NOMO-1 treated with dmso at 0.1 percent for 144 hours (cell line): ENCODE measurements at regions not wholly inside any gene's neighbourhood (a gene's known extent, or its start where the extent isn't known, plus 50 kb on each side); places are given as distances from the start of the nearest gene placed in this dataset.
A peak's percentile ranks its signal among the peaks of the same experiment; 100 is the strongest.

Experiments
- DNase-seq: peaks from one replicate; lab custom pipeline; 2025; ENCODE audit not compliant: unreplicated experiment; lab: John Stamatoyannopoulos, UW

- DNase-seq, result no peak
Measured at GRCh38 chr2:172153156-172153555, 50.5 kb upstream of the DLX2 start.

GRCh38 chr2:172153757-172154156 is 51.1 kb upstream of the DLX2 start:
- no peak for DNase-seq

DNA sequence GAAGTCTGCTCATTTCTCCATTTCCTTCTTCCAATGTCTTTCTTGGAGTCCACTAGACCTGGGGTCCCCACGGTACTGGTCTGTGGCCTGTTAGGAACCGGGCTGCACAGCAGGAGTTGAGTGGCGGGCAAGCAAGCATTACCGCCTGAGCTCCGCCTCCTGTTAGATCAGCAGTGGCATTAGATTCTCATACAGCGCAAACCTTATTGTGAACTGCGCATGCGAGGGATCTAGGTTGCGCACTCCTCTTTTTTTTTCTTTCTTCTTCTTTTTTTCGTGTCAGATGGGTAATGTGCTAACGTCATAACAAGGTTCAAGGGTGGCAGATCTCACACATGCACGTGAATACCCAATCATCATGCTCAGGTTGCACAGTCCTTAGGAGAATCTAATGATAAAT is 53.1 kb upstream of the DLX2 start:
- DNase-seq, result no peak

DNA sequence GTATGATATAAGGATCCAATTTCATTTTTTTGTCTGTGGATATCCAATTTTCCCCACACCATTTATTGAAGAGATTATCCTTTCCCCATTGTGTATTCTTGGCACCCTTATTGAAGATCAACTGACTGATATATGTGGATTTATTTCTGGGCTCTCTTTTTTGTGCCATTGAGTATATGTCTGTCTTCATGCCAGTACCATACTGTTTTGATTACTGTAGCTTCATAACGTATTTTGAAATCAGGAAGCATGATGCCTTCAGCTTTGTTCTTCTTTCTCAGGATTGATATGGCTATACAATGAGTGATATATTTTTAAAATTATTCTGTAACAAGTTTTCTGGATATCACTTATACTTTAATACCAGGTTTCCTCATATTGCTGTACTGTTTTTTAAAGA is 58.1 kb upstream of the DLX2 start:
- no peak for DNase-seq

DNA sequence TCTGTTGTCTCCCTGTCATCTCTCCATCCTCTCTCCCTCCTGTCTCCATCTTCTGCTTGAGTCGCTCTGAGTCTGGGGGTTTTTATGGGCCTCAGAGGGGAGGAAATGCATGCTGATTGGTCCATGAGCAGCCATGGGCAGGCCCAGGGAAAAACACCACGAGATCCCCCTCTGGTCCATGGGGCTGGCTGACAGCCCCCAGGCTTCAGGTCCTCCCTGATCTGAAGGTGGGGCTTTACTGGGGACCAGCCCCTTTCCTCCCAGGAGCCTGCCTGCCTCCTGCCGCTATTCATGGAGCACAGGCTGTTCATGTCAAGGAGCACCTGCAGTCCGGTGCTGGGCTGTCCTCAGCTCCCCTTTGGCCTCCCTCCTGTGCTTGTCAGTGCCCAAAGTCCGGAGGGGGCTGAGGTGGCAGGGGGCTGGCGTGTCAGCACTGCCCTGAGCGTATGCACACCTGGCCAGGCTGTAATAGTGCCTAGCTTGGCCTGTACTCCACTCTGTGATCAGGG is 59.6 kb upstream of the DLX2 start:
- DNase-seq, result no peak

DNA sequence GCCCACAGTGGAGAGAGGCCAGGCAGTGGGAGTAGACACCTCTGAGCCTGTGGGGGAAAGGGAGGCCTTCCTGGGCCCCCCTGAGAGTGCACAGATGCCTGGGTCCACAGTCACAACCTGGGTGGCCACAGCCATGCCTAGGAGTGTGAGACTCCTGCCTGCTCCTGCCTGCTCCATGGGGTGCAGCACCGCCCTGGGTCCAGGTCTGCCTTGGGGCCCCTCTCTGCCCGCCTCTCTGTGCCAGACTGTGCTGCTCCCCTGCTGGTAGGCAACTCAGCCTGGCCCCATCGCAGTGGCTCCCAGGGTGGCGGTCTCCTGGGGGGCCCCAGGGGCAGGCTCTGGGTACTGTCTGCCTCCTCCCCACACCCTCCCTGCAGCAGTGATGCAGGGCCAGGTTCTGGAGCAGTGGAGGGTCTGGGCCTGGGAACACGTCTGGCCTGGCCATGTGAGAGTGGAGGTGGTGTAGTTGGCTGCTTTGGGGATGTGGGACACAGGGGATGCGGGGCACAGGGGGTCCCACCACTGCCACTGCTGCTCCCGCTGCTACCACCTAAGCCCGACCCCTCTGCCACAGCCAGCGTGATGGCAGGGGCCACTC is 60.1 kb upstream of the DLX2 start:
- no peak for DNase-seq

DNA sequence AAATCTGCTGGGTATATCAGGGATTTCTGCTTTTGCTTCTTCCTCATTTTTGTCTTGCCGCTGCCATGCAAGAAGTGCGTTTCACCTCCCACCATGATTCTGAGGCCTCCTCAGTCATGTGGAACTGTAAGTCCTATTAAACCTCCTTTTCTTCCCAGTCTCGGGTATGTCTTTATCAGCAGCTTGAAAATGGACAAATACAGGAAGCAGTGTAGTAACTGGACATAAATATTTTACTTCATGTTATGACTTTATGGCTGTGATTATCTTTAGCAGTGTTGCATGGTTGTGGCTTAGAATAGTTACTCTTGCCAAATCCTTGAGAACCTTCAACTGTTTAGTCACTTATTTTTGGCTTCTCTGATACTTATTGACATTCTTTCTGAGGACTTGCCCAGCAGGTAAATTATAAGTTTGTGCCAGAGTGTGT is 66.2 kb upstream of the DLX2 start:
- DNase-seq, result peak; percentile 83

DNA sequence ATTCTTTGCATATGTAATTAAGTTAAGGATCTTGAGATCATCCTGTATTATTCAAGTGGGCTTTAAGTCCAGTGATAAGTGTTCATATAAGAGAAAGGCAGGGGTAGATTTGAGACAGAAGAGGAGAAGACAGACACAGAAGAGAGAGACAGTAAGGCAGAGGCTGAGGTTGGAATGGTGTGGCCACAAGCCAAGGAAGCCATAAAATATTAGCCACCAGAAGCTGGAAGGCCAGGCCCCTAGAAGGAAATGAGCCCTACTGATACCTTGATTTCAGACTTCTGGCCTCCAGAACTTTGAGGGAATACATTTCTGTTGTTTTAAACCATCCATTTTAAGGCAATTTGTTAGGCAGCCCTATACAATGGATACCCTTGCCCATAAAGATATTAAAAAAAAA is 66.9 kb upstream of the DLX2 start:
- no peak for DNase-seq

DNA sequence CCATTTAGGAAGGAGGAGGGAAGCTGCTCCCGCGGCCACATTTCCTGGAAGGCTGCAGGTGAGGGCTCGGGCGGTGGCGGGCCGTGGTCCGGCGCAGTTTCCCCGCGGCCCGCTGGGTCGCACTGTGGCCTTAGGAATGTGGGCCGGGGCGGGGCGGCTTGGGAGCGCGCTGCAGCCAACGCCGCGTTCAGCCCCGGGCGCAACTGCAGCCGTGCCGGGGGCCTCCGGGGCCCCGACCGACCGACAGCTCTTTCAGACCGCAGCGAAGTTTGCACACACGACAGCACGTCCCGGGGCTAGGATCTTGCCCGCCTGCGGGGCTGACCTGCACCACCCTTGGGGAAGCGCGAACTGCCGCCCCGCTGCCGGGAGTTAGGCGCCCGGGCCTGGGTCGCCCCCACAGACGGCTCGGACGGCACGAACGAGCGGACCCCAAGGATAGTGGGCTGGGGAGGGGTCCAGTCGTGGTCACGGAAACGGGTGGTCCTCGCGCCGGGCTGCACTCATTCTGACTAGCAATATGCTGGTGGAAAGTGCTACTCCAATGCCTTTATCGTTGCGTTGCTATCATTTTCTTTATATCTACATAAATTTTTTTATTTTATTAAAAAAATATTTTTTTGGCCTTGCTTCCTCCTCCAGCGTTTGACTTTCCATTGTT is 69.9 kb upstream of the DLX2 start:
- peak; percentile 62 for DNase-seq

DNA sequence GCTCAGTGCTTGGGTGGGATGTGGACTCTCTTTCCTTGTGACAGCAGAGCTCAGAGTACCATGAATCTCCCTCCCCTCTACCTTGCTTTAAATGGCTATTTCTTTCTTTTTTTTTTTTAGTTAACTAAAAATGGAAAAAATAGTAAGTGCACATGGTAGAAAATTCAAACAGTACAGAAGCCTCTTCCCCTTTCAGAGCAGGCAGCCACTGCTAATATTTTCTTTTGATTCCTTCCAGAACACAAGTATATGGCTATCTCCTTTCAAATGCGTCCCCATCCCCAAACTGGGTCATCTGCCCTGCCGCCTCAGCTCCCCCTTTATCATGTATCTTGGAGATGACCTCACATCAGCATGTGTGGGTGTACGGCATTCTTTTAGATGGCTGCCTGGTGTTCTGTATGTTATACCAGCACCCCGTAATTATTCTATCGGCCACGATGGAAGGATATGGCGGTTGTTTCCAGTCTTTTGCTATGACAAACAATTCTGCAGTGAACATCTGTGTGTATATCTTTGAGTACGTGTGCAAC is 70.5 kb upstream of the DLX2 start:
- DNase-seq, result no peak

GRCh38 chr2:172177581-172177980 is 74.9 kb upstream of the DLX2 start:
- DNase-seq, result no peak

DNA sequence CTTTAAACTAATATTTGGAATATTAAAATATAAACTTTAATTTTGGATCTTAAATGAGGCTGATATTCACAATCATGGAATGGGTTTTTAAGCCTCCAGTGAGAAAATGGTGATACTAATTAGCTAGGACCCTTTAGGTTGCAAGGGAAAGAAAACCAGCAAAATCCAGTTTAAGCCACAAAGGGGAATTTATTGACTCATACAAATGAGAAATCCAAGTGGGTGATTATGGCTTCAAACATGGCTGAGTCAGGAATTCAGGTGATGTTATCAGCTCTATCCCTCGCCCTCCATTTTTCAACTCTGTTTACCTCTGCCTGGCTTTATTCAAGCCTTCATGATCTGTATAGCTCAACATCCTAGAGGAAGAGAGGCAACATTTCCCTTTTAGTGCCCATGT is 75.3 kb upstream of the DLX2 start:
- DNase-seq, result no peak

- DNase-seq, result no peak
Measured at GRCh38 chr2:172179045-172179701, 76.5 kb upstream of the DLX2 start.

DNA sequence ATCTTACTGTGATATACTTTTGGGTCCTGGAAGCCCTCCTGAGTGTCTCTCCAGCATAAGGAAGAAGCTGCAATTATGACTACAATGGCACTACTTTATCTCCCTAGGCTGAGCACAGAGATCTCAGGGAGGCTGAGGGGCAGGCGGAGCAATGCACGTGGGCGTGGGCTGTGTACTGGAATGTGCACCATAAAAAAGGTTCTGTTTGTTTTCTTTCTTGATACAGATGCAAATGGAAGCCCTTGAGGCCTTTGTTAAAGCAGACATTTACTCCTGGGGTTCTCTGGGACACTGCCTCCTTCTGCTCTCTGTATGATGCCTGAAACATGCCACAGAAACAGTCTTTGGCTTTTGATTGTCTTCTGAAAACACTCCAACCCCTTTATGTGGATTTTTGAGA is 79.1 kb upstream of the DLX2 start:
- DNase-seq, result no peak

GRCh38 chr2:172182624-172183023 is 79.9 kb upstream of the DLX2 start:
- DNase-seq, result no peak

GRCh38 chr2:172193331-172194089 is 90.8 kb upstream of the DLX2 start:
- DNase-seq, result no peak

- DNase-seq, result no peak
Measured at GRCh38 chr2:172195836-172196376, 93.2 kb upstream of the DLX2 start.

DNA sequence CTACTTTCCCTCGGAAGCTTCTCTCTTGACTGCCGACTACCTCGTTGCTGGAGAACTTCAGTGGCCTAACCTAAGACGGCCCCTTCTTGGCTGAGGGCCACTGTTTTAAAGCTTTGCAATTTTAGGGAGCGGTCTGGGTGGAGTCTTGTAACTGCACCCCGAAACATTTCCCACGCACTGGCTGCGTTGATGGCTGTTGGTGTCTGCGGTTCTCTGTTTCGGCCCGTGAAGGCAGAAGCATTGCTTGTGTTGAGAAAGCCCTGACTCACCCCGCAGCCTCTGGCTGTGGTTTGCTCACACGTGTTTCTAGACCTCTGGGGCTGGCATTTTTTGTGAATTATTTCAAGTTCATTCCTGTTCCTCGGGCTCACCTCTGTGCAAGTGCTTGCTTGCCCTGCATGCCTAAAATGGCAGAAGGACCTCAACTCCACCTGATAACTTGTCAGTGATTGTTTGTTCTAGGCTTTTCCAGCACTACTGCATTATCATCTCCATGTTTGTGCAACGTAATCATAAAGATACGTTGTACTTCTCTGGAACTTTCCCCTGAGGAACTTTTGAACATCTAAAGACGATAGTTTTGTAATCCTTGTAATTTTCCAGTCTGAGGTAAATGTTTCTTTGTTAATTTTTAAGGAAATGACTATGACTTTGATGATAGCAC is 94.2 kb upstream of the DLX2 start:
- peak; percentile 92 for DNase-seq

DNA sequence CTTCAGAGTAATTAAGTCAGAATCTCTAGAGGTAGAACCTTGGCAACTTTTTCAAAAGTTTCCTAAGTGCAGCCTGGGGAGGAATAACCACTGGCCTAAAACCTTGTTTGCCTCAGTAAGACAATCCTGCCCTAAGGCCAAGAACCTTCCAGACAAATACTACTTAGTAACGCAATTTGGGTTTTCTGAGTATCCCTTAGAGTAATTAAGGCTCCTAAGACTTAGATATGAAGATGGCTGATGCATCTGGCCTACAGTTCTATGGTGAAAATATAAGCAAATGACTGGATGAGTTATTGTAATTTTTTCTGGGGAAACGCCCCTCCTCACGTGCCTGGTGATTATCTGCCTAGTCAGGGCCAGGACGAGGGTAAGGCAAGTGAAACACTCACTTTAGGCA is 95.7 kb upstream of the DLX2 start:
- DNase-seq, result no peak

GRCh38 chr2:172198908-172199307 is 96.2 kb upstream of the DLX2 start:
- DNase-seq, result no peak
